GM12878 (cell line): ENCODE measurements at regions not wholly inside any gene's neighbourhood (a gene's known extent, or its start where the extent isn't known, plus 50 kb on each side); places are given as distances from the start of the nearest gene placed in this dataset.

Experiments used
- ATF3 ChIP-seq: IDR thresholded peaks from 2 replicates; pipeline ENCODE4 v1.6.1; 2011; ENCODE audit warnings: low read depth, mild to moderate bottlenecking, low read length, moderate library complexity, borderline replicate concordance; ENCODE audit errors: extremely low read depth
- CTCF ChIP-seq, 3 experiments: IDR thresholded peaks in 2 of 3; conservative IDR thresholded peaks in 1 of 3; 2 replicates each; pipeline ENCODE4 v1.5.1; 2011; ENCODE audit warnings: low read depth in 3 of 3, low read length in 3 of 3, mild to moderate bottlenecking in 3 of 3, control low read depth in 2 of 3, moderate library complexity in 2 of 3, inconsistent platforms in 1 of 3, mixed read lengths in 1 of 3; ENCODE audit not compliant: control insufficient read depth in 2 of 3, insufficient read depth in 1 of 3; ENCODE audit errors: extremely low read depth in 1 of 3
- HSF1 ChIP-seq: fragments of 150-350 bp; IDR thresholded peaks from 2 replicates; pipeline ENCODE4 v1.6.1; 2014; ENCODE audit warnings: mild to moderate bottlenecking, low read depth, low read length
- MYC ChIP-seq: IDR thresholded peaks from 2 replicates; pipeline ENCODE4 v1.6.1; 2011; ENCODE audit warnings: mild to moderate bottlenecking, low read length, moderate library complexity, inconsistent platforms; ENCODE audit not compliant: insufficient read depth, insufficient replicate concordance, insufficient read length, severe bottlenecking
- POLR2AphosphoS5 ChIP-seq: IDR thresholded peaks from 2 replicates; pipeline ENCODE4 v1.6.1; 2011; ENCODE audit warnings: mild to moderate bottlenecking, low read length, inconsistent platforms
- SUZ12 ChIP-seq: fragments of 200-600 bp; sonication (generic); IDR thresholded peaks from one replicate; pipeline ENCODE4 v1.6.1; 2018; ENCODE audit warnings: antibody characterized with exemption, mild to moderate bottlenecking; ENCODE audit not compliant: unreplicated experiment
- TAF1 ChIP-seq: IDR thresholded peaks from 2 replicates; pipeline ENCODE4 v1.6.1; 2011; ENCODE audit warnings: mild to moderate bottlenecking, low read depth, low read length, borderline replicate concordance

DNA sequence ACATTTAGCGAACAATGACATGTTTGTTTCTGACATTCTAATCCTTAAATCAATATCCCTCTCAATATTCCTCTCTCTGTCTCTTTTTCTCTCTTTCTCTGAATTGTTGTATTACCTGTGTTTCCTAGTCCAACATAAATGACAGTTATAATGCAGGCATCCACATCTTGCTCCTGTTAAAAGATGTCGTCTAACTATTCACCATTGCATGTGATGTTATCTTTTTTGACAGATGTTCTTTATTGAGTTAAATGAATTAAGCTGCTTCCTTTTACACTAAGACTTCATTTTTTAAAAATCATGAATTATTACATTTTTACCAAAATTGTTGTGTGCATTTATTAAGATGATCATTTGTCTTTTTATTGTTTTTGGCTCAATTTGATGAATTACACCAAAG is 527.5 kb downstream of the PRR16 start:
- TF ChIP-seq ATF3 (no peak), HSF1 (no peak), POLR2AphosphoS5 (no peak), CTCF (IDR thresholded peaks at IDR 0.05 in 2 of 3, conservative IDR thresholded peaks at IDR 0.05 in 1 of 3; ENCODE audit: control insufficient read depth in 2 of 3, extremely low read depth in 1 of 3, insufficient read depth in 1 of 3, low read depth in 3 of 3, low read length in 3 of 3) (no peak), MYC (no peak), TAF1 (no peak), SUZ12 (no peak)
